Subcutaneous abdominal adipose tissue (tissue), 5 donors: ENCODE measurements at regions not wholly inside any gene's neighbourhood (a gene's known extent, or its start where the extent isn't known, plus 50 kb on each side); places are given as distances from the start of the nearest gene placed in this dataset.
"Not testable (repeated sequence)": the region's sequence is repeated elsewhere in the genome, so short reads cannot be mapped to it uniquely, and the experiment has no call there.

Source experiments
- H3K27ac ChIP-seq: one replicate; pipeline ENCODE4 v1.7.0; 2013; ENCODE audit warnings: low read depth, mild to moderate bottlenecking, inconsistent platforms, low read length, moderate library complexity
- H3K27me3 ChIP-seq, 5 donors: one replicate each; pipeline ENCODE4 v1.7.0; 2013; ENCODE audit warnings: low read length in 5 of 5, inconsistent platforms in 1 of 5; ENCODE audit not compliant: control insufficient read depth in 5 of 5, insufficient read depth in 4 of 5
- H3K36me3 ChIP-seq, 5 donors: one replicate each; pipeline ENCODE4 v1.7.0; 2013; ENCODE audit warnings: low read length in 5 of 5; ENCODE audit not compliant: control insufficient read depth in 5 of 5, insufficient read depth in 5 of 5
- H3K4me1 ChIP-seq, 5 donors: one replicate each; pipeline ENCODE4 v1.7.0; 2013; ENCODE audit warnings: low read length in 5 of 5, mild to moderate bottlenecking in 3 of 5, moderate library complexity in 1 of 5; ENCODE audit not compliant: control insufficient read depth in 5 of 5, insufficient read depth in 5 of 5
- H3K4me3 ChIP-seq, 5 donors: one replicate each; pipeline ENCODE4 v1.7.0; 2013; ENCODE audit warnings: low read length in 5 of 5, low read depth in 1 of 5
- H3K9ac ChIP-seq, 5 donors: one replicate each; pipeline ENCODE4 v1.7.0; 2013; ENCODE audit warnings: low read length in 5 of 5, mild to moderate bottlenecking in 4 of 5, moderate library complexity in 3 of 5
- H3K9me3 ChIP-seq, 5 donors: one replicate each; pipeline ENCODE4 v1.7.0; 2013; ENCODE audit warnings: low read length in 5 of 5; ENCODE audit not compliant: control insufficient read depth in 5 of 5
- donor health status: healthy.
- donor health status: healthy.
- donor health status: healthy.
- donor health status: healthy.
- donor health status: healthy.

- no peaks in the 10 kb centered on the region for H3K27me3 ChIP-seq
- no peak overlapping the region for H3K9ac ChIP-seq
- no peak overlapping the region for H3K27ac ChIP-seq
- no peaks in the 10 kb centered on the region for H3K4me1 ChIP-seq
- H3K36me3 ChIP-seq: no peaks in the 10 kb centered on the region
- H3K9me3 ChIP-seq: peaks cover 2 to 12% (median 4%) of the 10 kb centered on the region in 5 donors
- H3K4me3 ChIP-seq: no peak overlapping the region
Observed at GRCh38 chr18:1053331-1054315, 149.0 kb downstream of the ADCYAP1 start.

- no peak overlapping the region for H3K9ac ChIP-seq
- H3K27me3 ChIP-seq: no peaks in the 10 kb centered on the region
- peaks cover 2 to 20% (median 9%) of the 10 kb centered on the region in 5 donors for H3K9me3 ChIP-seq
- H3K4me3 ChIP-seq: no peak overlapping the region
- no peaks in the 10 kb centered on the region for H3K4me1 ChIP-seq
- no peaks in the 10 kb centered on the region for H3K36me3 ChIP-seq
- H3K27ac ChIP-seq: no peak overlapping the region
Observed at GRCh38 chr18:1056404-1056803, 151.7 kb downstream of the ADCYAP1 start.

- Histone ChIP-seq H3K9ac (no peak overlapping the region), H3K27me3 (no peaks in the 10 kb centered on the region), H3K4me1 (no peaks in the 10 kb centered on the region), H3K27ac (no peak overlapping the region), H3K36me3 (no peaks in the 10 kb centered on the region), H3K4me3 (no peak overlapping the region), H3K9me3 (peaks cover 2 to 23% (median 11%) of the 10 kb centered on the region in 5 donors)
Observed at GRCh38 chr18:1057367-1057766, 152.7 kb downstream of the ADCYAP1 start.

- Histone ChIP-seq H3K36me3 (no peaks in the 10 kb centered on the region), H3K9ac (no peak overlapping the region), H3K27me3 (no peaks in the 10 kb centered on the region), H3K4me3 (no peak overlapping the region), H3K4me1 (no peaks in the 10 kb centered on the region), H3K27ac (no peak overlapping the region), H3K9me3 (peaks cover 0 to 13% (median 8%) of the 10 kb centered on the region in 5 donors)
Observed at GRCh38 chr18:1062588-1062987, 157.9 kb downstream of the ADCYAP1 start.

- no peaks in the 10 kb centered on the region for H3K9me3 ChIP-seq
- H3K27me3 ChIP-seq: no peaks in the 10 kb centered on the region
- H3K4me1 ChIP-seq: no peaks in the 10 kb centered on the region
Observed at GRCh38 chr18:1075322-1075721, 170.7 kb downstream of the ADCYAP1 start.

GRCh38 chr18:1075876-1076275, 171.2 kb downstream of the ADCYAP1 start:
- Histone ChIP-seq H3K27me3 (no peaks in the 10 kb centered on the region), H3K36me3 (no peaks in the 10 kb centered on the region), H3K27ac (no peak overlapping the region), H3K9ac (no peak overlapping the region), H3K4me3 (no peak overlapping the region), H3K9me3 (no peaks in the 10 kb centered on the region), H3K4me1 (no peaks in the 10 kb centered on the region)

More at GRCh38 chr18:1075322-1075721, 170.7 kb downstream of the ADCYAP1 start:
- Histone ChIP-seq H3K4me3 (no peak overlapping the region), H3K27ac (no peak overlapping the region), H3K9ac (no peak overlapping the region), H3K36me3 (no peaks in the 10 kb centered on the region)

- H3K36me3 ChIP-seq: no peaks in the 10 kb centered on the region
- H3K27ac ChIP-seq: no peak overlapping the region
- H3K27me3 ChIP-seq: no peaks in the 10 kb centered on the region
- H3K9me3 ChIP-seq: no peaks in the 10 kb centered on the region
- no peak overlapping the region for H3K4me3 ChIP-seq
- H3K9ac ChIP-seq: no peak overlapping the region
- H3K4me1 ChIP-seq: no peaks in the 10 kb centered on the region
Observed at GRCh38 chr18:1078301-1078700, 173.6 kb downstream of the ADCYAP1 start.

- H3K27me3 ChIP-seq, H3K4me1 ChIP-seq, H3K27ac ChIP-seq, H3K9me3 ChIP-seq, H3K9ac ChIP-seq, H3K36me3 ChIP-seq, H3K4me3 ChIP-seq: not testable (repeated sequence)
Observed at GRCh38 chr18:1083675-1084074, 179.0 kb downstream of the ADCYAP1 start.

GRCh38 chr18:1090758-1091157, 186.1 kb downstream of the ADCYAP1 start:
- Histone ChIP-seq H3K9ac (no peak overlapping the region), H3K36me3 (no peaks in the 10 kb centered on the region), H3K4me3 (no peak overlapping the region), H3K4me1 (no peaks in the 10 kb centered on the region), H3K9me3 (peaks cover 0 to 3% (median 0%) of the 10 kb centered on the region in 5 donors), H3K27me3 (no peaks in the 10 kb centered on the region), H3K27ac (no peak overlapping the region)

GRCh38 chr18:1092228-1092627, 187.6 kb downstream of the ADCYAP1 start:
- no peak overlapping the region for H3K27ac ChIP-seq
- no peaks in the 10 kb centered on the region for H3K4me1 ChIP-seq
- no peaks in the 10 kb centered on the region for H3K36me3 ChIP-seq

More at GRCh38 chr18:1092228-1092627, 187.6 kb downstream of the ADCYAP1 start:
- peaks cover 0 to 3% (median 0%) of the 10 kb centered on the region in 5 donors for H3K9me3 ChIP-seq
- H3K9ac ChIP-seq: no peak overlapping the region
- H3K4me3 ChIP-seq: no peak overlapping the region
- H3K27me3 ChIP-seq: no peaks in the 10 kb centered on the region
